Esophagus squamous epithelium (tissue), 5 donors: ENCODE measurements at regions not wholly inside any gene's neighbourhood (a gene's known extent, or its start where the extent isn't known, plus 50 kb on each side); places are given as distances from the start of the nearest gene placed in this dataset.
A peak's percentile ranks its signal among the peaks of the same experiment; 100 is the strongest.

Experiments
- DNase-seq: peaks from one replicate; lab custom pipeline; 2025; lab: John Stamatoyannopoulos, UW
- H3K27ac ChIP-seq, 4 donors: fragments of 200-600 bp; sonication (generic); one replicate each; pipeline ENCODE4 v1.5.1; 2016 to 2019; ENCODE audit warnings: mild to moderate bottlenecking in 1 of 4
- H3K27me3 ChIP-seq, 4 donors: fragments of 200-600 bp; sonication (generic); 1 replicate in 3 of 4; 2 replicates in 1 of 4; pipeline versions ENCODE4 v1.5.1 to v1.6.0; 2017 to 2021; ENCODE audit warnings: antibody characterized with exemption in 1 of 4
- H3K36me3 ChIP-seq, 3 donors: fragments of 200-600 bp; sonication (generic); one replicate each; pipeline ENCODE4 v1.5.1; 2016 to 2019
- H3K4me1 ChIP-seq, 3 donors: fragments of 200-600 bp; sonication (generic); one replicate each; pipeline ENCODE4 v1.5.1; 2017 to 2019
- H3K4me3 ChIP-seq, 4 donors: fragments of 200-600 bp; sonication (generic); 1 replicate in 3 of 4; 2 replicates in 1 of 4; pipeline ENCODE4 v1.5.1; 2016 to 2019; ENCODE audit warnings: mild to moderate bottlenecking in 2 of 4, moderate library complexity in 1 of 4
- H3K9me3 ChIP-seq, 3 donors: fragments of 200-600 bp; sonication (generic); one replicate each; pipeline ENCODE4 v1.5.1; 2016 to 2019
- POLR2A ChIP-seq, 4 donors: fragments of 450-650 bp; IDR thresholded peaks; one replicate each; pipeline ENCODE4 v1.6.1; 2017; ENCODE audit warnings: antibody characterized with exemption in 4 of 4, mild to moderate bottlenecking in 4 of 4, moderate library complexity in 3 of 4
- WGBS, 2 donors: methylation state at CpG; one replicate each; pipeline ENCODE4 v1.1.5; 2018; 5-methylcytosine and 5-hydroxymethylcytosine counted together
- intact Hi-C: fragments of 100-400 bp; cut with DNase I; formaldehyde crosslinking; loops from one replicate; pipeline ENCODE4 v1.15.0; 2022
- TF ChIP-seq, protein P1 (sequence below), 6 experiments: fragments of 450-650 bp in 4 of 6; fragments of 200-600 bp in 2 of 6; sonication (generic) in 2 of 6; IDR thresholded peaks; one replicate each; pipeline ENCODE4 v1.5.1; 2016 to 2019; ENCODE audit warnings: antibody characterized with exemption in 6 of 6, mild to moderate bottlenecking in 4 of 6, moderate library complexity in 4 of 6
- donor health status: DM: yes; HTN: yes; CAD: no.

DNA sequence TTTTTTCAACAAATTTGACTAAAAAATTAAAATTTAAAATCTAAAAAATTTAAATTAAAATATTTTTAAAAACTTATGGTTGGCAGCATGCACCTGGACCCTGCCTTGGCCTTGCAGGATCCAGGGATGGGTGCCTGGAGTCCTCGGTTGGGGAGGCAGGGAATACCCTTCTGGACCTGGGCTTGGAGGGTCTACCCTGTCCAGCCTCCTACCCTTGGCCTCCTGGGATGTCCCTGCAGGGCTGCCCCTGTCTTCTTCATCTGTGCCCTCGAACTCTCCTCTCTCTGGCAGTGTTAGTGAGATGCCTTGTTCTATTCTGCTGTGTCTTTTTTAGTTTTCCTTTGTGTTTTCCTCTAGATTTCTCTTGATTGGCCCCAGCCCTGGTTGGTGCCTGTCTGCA, 68.9 kb upstream of the HAAO start:
- intact Hi-C loops, result no loop called here
- Histone ChIP-seq H3K36me3 (no peaks in the 10 kb centered on the region), H3K27me3 (no peaks in the 10 kb centered on the region), H3K4me1 (peaks cover 12 to 52% (median 14%) of the 10 kb centered on the region in 3 donors), H3K27ac (no peak overlapping the region), H3K4me3 (no peak overlapping the region), H3K9me3 (no peaks in the 10 kb centered on the region)
- no peak for TF ChIP-seq POLR2A (IDR thresholded peaks at IDR 0.05)
- TF ChIP-seq, protein P1, sequence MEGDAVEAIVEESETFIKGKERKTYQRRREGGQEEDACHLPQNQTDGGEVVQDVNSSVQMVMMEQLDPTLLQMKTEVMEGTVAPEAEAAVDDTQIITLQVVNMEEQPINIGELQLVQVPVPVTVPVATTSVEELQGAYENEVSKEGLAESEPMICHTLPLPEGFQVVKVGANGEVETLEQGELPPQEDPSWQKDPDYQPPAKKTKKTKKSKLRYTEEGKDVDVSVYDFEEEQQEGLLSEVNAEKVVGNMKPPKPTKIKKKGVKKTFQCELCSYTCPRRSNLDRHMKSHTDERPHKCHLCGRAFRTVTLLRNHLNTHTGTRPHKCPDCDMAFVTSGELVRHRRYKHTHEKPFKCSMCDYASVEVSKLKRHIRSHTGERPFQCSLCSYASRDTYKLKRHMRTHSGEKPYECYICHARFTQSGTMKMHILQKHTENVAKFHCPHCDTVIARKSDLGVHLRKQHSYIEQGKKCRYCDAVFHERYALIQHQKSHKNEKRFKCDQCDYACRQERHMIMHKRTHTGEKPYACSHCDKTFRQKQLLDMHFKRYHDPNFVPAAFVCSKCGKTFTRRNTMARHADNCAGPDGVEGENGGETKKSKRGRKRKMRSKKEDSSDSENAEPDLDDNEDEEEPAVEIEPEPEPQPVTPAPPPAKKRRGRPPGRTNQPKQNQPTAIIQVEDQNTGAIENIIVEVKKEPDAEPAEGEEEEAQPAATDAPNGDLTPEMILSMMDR (IDR thresholded peaks at IDR 0.05), result no peak
- DNase-seq, result no peak
- 88 to 94% methylated on average over 2 of the region's 2 CpGs for WGBS, 2 donors

DNA sequence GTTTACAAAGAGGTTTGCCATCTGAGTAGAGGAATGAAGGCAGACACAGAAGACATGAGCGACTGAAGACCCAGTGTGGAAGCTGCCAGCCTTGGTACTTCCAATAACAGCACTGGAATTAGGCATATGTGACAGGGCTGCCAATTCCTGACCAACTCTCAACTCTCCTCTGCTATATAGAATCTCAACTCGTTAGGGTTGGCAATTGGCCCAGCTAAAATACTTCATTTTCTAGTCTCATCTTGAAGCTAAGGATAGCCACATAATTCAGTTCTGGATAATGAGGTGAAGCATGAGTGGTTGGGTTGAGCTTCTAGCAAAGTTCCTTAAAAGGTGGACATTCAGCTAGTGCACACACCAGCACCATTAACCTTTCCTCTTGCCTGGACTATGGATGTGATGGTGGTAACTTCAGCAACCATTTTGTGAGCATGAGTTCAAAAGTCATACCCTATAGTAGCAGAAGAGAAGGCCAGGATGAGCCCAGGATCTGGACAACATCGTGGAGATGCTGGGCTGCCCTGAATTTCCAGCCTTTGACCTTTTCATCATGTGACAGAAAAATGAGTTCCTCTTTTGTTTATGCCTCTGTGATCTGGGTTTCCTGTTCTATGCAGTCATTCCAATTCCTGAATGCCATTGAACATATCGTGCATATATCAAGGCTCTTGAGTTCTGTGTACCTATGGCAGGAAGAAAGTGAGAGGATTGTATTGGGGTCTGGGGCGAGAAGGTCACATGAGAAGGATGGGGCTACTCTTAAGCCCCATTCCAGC, 68.1 kb upstream of the HAAO start:
- WGBS, 2 donors, result 64 to 66% methylated on average over 5 of the region's 5 CpGs
- Histone ChIP-seq H3K36me3 (no peaks in the 10 kb centered on the region), H3K9me3 (no peaks in the 10 kb centered on the region), H3K27me3 (no peaks in the 10 kb centered on the region), H3K4me3 (no peak overlapping the region), H3K27ac (peak overlapping the region in 1 of 4 donors; percentile 26), H3K4me1 (peaks cover 11 to 52% (median 16%) of the 10 kb centered on the region in 3 donors)
- intact Hi-C loops, result no loop called here
- no peak for DNase-seq
- TF ChIP-seq, protein P1 (IDR thresholded peaks at IDR 0.05), result no peak
- TF ChIP-seq POLR2A (IDR thresholded peaks at IDR 0.05), result no peak

DNA sequence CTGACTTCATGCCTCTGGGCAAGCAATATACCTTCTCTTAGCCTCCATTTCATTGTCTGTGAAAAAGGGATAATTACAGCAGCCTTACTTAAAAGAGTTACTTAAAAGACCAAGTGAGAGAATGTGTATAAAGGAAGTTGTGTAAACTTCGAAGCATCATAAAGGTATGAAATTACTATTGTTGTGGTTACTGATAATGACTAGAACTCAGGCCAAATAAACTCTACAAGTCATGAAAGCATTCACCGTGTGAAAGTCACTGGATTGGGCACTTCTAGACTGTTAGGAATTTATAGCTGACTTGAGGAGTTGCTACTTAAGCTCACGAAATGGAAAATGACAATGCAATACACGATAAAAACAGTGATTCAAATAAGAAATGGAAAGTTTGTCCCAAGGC, 67.4 kb upstream of the HAAO start:
- no peaks in the 10 kb centered on the region for H3K36me3 ChIP-seq
- TF ChIP-seq POLR2A (IDR thresholded peaks at IDR 0.05), result no peak
- TF ChIP-seq, protein P1 (IDR thresholded peaks at IDR 0.05), result no peak
- no peak for DNase-seq
- intact Hi-C loops, result loop anchor here (5.0 kb wide), 1 partner anchor 68 kb away; no protein-coding TSS in a partner anchor
- H3K4me3 ChIP-seq, result no peak overlapping the region
- H3K9me3 ChIP-seq, result no peaks in the 10 kb centered on the region
- 30 to 31% methylated on average over 4 of the region's 4 CpGs for WGBS, 2 donors
- peaks cover 16 to 55% (median 24%) of the 10 kb centered on the region in 3 donors for H3K4me1 ChIP-seq
- peak overlapping the region in 2 of 4 donors; percentile 12 to 26 for H3K27ac ChIP-seq
- no peaks in the 10 kb centered on the region for H3K27me3 ChIP-seq

DNA sequence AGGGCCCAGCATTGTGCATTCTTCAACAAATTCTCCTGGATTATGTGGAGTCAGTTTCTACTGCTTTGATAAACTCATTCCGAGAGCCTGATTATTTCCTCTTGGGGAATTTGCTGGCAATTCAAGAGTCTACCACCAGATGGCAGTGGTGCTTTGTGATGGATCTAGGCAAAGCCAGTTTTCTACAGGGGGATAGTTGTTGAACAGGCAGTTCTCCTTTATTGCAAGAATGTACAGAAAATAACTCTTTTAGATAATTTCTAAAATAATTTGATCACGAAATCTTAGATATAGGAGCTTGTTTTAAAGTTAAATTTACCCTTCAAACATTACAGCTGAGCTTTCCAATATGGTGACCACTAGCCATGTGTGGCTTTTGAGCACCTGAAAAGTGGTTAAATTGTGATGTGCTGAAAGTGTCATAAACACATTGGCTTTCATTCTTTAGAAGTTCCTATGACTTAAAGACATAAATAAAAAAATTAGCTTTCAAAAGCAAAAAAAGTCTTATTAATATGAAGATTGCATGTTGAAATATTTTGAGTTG, 66.7 kb upstream of the HAAO start:
- Histone ChIP-seq H3K4me1 (peaks cover 24 to 62% (median 31%) of the 10 kb centered on the region in 3 donors), H3K27ac (peak overlapping the region in 3 of 4 donors; percentile 30 to 90 (median 83)), H3K27me3 (no peaks in the 10 kb centered on the region), H3K36me3 (no peaks in the 10 kb centered on the region), H3K4me3 (no peak overlapping the region), H3K9me3 (no peaks in the 10 kb centered on the region)
- intact Hi-C loops, result loop anchor here (5.0 kb wide), 1 partner anchor 68 kb away; no protein-coding TSS in a partner anchor
- no peak for TF ChIP-seq POLR2A (IDR thresholded peaks at IDR 0.05)
- TF ChIP-seq, protein P1 (IDR thresholded peaks at IDR 0.05), result peak; percentile 89 to 97 (median 93)
- 8 to 26% methylated on average over 2 of the region's 2 CpGs for WGBS, 2 donors
- no peak for DNase-seq
